NCI-H526 (cell line): ENCODE measurements at regions not wholly inside any gene's neighbourhood (a gene's known extent, or its start where the extent isn't known, plus 50 kb on each side); places are given as distances from the start of the nearest gene placed in this dataset.
A peak's percentile ranks its signal among the peaks of the same experiment; 100 is the strongest.

ENCODE experiments used
- DNase-seq, 2 experiments: peaks; one replicate each; lab custom pipeline; 2025; lab: John Stamatoyannopoulos, UW

DNA sequence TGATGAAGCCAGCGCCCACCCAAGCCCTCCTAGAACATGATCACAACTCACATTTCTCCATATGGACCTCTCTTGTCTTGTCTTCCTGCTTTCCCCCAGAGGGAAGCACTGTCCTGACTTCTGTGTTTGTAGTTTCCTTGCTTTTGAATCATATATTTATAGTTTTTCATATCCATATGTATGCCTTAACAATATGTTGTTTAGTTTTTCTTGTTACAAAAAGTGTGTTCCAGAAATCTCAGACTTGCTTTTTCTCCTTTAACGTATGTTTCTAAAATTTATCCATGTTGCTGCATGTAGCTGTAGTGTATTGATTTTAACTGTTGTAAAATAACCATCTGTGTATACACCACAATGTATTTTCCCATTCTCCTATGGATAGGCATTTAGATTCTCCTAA lies 182.0 kb upstream of the SMIM23 start:
- no peak for DNase-seq

DNA sequence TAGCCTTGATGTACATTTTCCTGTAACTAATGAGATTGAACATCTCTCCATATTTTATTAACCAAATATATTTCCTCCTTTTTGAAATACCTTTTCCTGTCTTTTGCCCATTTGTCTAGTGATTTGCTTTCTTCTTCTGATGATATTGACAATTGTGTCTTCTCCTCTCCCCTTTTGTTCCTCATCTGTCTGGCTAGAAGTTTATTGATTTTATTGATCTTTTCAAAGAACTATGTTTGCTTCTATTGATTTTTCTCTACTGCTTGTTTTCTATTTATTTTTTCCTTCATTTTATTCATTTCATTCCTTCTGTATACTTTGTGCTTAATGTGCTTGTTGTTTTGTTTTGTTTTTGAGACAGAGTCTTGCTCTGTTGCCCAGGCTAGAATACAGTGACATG lies 181.4 kb upstream of the SMIM23 start:
- DNase-seq, result no peak

DNA sequence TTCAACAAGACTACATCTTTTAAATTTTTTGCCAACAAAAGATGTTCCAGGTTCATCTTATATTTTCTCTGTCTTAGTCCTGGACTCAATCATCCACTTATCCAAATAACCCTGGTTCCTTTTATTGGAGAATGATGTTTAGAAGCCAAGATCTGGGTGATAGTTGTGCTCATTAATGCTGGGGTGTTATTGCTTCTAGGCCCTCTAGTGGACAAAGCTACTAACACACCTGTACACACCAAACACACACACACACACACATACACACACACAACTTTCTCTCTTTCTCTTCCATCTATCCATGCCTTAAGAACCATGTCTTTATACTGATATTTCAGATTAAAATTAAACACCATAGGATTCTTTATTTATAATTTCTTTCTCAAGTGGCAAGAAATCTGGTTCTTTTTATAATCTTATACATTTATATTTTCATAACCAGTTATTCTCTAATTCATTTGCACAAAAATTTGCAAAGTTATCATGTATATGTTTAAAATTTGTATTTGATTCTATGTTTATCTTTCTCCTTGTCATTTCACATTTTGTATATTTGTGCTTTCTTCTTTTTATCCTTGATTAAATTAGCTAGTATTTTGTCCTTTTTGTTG lies 179.1 kb upstream of the SMIM23 start:
- DNase-seq, result no peak

DNA sequence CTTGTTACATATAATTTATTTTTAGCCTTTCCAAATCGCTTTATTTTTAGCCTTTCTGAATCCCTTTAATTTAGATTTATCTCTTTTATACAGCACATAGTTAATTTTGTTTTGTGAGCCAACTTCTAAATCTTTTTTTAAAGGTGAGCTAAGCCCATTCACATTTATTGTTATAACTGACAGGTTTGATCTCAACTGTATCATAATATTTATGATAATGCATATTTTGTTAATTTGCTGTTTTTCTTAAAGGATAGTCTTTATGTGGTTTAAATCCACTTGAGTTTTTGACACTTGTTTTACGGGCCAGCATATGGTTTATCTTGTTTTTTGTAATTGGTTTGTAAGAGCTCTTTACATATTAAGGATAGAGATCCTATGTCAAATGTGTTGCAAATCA lies 177.8 kb upstream of the SMIM23 start:
- DNase-seq, result no peak

DNA sequence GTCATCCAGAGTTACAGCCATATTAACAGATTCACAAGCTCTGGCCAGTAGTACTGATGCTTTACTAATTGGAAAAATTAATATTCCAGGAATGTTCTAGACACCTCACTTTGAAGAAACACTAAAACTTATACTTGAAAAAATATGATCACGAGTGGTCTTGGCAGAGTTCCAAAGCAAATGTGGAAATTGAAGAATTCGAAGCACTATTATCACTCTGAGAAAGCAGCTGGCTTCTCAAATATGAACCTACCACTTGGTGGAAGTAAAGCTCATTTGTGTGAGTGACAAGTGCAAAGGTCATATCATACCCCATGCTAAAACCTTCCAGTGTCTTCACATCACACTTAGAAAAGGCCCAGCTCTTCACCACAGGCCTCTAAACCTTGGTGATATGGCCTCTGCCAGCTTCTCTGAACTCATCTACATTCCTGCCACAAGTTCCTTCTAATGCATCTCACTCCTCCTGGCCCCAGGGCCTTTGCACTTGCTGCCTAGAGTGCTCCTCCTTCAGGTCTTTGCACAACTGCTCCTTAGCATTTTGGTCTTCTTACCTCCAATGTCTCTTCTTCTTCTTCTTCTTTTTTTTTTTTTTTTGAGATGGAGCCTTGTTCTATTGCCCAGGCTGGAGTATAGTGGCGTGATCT lies 175.7 kb upstream of the SMIM23 start:
- DNase-seq, result no peak

DNA sequence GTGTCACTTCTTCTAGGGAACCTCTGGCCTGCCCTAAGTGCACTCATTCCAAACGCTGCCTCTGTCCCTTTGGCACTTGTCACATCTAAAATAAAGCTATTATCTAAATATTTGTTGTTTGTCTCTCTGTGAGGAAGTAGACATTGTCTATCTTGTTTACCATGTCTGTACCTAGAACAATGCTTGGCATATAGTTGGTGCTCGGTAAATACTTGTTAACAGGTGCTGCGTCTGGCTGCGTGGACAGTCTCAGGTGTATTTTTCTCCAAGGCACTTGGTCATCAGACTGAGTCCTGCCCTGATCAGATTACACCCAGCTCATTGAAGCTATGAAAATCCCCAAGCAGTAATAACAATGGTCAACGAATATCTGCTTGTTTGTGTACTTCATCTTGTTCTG lies 174.9 kb upstream of the SMIM23 start:
- no peak for DNase-seq

DNA sequence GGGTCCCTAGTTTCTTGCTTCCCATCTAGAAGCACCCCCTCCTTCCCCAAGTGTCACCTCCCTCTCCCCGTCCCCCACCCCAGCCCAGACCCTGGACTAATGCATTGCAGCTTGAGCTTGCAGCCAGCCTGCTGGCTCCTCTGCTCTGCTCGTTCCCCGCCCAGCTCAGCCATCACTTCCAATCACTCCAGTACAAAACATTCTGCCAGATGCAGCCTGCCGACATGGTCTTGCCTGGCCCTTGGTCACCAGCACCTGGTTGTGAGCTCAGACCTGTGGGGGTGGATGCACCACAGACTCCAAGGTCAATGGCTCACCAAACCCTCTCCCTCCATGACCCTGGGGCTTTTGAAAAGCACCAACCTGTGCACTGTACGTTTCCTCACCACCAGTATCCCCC lies 172.9 kb upstream of the SMIM23 start:
- DNase-seq, result no peak

DNA sequence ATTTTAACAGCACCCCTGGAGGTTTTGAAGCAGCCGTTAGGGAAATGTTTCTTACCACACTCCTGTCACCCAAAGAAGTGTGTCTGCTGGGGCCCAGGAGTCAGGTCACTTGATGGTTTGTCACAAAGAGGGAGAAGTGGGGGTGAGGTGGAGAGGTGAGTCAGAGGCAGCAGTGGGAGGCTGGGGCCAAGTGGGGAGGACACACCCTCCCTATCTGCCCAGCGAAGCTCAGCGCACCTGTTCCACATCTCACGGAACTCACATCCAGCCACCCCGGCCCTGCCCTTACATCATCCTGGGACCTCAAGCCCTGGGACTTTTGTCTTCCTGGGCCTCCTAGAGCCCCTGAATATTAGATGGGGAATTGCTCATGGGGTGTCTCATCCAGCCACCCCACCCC lies 171.1 kb upstream of the SMIM23 start:
- DNase-seq, result no peak

DNA sequence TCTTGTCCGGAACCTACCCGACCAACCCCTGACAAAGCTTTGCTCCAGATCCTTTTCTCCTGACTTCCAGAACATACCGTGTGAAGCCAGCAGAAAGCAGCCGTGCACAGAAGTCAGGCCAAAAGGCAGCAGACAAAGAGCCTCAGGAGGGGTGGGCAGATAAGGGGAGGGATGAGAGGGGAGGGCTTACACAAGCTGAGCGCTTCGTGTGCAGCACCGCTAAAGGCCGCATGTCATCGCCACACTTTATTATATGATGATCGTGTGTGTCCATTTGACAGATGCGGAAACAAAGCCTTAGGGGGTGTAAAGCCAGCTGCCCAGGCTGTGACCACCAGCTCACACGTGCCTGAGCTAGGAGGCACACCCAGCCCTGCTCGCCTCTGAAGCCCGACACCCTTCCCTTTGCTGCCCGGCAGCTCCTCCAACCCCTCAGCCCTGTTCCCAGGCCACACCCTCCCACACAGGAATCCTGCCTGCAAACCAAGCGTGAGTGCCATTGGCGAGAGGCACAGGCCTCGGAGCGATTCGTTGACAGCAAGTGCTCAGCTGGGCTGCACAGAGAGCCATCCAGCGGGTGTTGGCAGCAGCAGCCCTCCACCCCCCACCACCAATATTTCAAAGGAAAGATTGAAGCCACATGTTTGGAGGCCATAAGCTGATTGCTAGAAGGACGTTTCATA lies 170.5 kb upstream of the SMIM23 start:
- peak in 1 of 2 experiments; percentile 28 for DNase-seq

DNA sequence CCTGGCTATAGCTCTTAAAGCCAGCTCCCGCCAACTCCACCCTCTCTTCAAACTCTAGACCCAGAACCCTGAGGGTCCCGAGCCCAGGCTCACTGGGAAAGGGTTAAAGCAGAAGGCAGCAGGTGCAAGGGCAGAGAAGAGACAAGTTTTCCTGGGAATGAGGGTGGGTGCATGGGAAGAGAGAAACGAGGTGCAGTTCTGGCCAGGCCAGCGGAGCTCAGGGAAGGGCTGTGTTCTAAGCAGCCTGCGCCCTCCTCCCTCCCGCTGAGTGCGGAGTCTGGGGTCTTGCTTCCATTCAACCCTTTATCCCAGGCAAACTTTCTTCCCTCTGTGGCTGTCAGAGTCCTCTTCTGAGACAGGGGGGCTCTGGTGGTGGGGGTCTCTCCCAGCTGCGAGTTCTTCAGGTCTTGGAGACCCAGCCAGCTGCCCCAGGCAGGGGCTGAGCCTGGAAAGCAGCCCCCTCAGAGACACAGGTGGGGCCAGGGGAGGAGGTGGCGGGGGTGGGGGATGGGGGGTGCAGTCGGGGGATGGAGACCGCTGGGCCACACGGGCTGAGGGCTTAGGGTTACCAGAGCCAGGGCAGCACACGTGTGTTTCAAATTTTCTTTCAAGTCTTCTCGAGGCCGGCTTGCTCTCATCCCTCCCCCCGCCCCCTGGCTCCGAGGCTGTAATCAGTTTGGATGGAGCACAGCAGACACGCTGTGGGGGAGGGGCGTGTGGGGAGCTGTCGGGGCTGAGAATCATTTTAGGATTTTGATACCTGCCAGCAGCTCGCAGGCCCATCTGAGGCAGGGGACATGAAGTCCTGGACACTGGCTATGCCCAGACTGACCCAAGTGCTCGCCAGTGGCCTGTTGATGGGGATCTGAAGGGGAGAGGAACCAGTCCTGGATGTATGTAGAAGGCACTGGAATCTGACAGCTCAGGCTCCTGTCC lies 169.6 kb upstream of the SMIM23 start:
- no peak for DNase-seq

DNA sequence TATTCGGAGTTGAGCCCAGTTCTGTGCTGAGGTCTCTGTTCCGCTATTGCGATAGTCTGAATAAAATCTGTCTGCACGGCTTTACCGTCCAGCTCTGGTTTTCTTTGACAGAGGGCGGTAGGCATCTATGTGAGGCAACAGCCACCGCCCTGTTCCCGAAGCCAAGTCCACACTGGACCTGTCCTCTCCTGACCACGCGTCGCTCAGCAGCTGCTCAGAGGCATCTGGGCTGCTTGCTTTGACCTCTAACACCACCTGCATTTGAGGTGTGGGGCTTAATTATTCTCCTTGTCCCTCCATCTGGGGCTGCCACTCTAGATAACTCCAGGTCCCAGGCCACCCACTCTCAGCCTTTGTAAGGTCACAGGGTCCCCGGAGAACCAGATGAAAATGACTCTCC lies 168.4 kb upstream of the SMIM23 start:
- DNase-seq, result no peak

DNA sequence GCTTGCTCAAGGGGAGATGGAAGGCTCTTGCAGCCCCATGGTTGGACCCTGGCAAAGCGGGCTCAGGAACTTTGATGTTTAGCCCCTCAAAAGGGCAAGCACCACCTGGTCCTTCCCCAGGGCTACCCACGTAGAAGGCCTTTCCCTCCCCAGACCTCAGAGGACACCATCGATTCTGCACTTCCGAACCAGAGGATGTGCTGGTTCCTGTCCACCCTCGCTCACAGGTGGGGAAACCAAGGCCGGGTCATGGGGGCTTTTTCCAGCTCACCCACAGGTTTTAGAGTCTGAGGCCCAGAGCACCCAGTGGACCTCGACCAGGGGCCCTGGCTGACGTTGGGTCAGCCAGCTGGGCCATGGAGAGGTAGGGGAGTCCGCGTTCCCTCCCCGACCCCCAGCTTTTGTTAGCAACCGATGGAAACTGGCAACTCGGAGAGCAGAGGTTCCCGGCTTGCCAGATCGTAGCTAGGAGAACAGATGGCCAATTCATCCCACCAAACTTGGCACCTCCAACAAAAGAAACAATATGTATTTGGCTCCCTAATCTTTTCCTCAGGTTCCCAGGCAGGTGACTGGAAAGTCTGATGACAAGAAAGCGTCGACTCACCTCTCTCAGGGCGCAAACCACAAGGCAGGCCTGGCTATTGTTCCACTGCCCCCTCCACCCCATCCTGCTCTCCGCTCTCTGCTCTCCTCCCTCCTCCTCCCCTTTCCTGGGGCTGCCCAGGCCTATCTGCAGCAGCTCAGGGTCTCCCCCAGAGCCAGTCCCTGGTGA lies 167.6 kb upstream of the SMIM23 start:
- DNase-seq, result no peak

DNA sequence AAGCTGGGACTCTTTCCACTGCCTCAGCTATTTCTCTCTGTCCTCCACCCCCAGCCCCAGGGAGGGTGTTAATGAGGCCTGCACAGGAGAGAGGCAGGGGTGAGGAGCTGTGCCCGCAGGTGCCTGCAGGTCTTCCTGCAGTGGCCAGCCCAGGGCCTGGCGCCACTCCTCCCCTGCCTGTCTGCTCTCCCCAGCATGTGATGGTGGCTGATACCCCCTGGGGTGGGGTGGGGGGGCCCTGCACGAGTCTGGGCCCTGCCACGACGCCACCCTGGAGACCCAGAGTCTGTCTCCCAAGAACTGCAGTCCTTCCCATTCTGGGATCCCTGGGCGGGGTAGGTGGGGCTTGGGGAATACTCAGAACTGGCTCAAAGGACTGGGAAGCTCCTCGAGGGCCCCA lies 166.4 kb upstream of the SMIM23 start:
- DNase-seq, result no peak

DNA sequence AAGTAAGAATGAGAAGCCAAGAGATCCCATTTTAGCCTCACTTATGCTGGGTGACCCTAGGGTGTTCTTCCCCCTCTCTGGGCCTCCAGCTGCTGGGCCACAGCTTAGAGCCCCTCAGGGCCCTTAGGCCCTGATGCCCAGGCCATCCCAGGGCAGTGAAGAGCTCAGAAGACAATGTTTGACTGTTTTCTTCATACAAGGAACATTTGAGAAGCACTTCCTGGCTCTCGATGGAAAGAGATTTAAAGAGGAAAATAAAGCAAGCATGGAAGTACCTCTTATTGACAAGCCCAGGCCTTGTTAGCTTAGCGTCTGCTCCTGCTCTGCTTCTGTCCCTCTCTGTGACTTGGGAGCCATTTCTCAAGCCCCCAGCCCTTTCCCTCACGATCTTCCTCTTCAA lies 165.9 kb upstream of the SMIM23 start:
- DNase-seq, result no peak

DNA sequence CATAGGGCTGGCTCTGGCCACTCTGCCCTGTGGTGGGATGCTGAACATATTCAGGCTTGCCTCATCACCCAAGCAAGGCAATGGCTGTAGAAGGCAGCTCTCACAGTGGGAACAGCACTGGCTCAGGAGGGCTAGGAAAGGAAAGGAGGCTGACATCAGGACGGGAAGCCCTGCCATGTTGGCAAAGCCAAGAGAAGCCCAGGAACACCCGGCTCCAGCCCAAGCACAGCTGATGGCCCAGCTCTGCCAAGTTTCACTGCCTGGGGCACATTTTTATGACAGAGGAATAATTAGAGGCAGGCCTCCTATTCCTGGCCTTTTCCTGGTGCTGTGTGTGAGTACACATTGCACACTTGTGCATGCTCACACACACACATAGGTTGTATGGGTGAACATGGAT lies 163.6 kb upstream of the SMIM23 start:
- DNase-seq, result no peak

DNA sequence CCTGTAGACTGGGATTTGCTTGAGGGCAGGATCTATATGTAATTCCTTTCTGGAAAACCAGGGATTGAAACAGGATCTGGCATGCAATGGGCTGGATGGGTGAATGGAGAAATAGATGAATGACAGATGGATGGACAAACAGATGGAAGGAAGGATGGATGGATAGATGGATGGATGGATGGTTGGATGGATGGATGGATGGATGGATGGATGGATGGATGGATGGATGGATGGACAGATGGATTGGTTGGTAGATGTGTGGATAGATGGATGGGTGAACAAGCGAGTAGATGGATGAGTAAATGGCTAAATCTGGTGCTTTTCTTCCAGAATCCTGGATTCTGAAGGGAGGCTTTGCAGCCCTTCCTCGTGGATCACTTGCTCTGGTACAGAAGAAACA lies 162.5 kb upstream of the SMIM23 start:
- no peak for DNase-seq

DNA sequence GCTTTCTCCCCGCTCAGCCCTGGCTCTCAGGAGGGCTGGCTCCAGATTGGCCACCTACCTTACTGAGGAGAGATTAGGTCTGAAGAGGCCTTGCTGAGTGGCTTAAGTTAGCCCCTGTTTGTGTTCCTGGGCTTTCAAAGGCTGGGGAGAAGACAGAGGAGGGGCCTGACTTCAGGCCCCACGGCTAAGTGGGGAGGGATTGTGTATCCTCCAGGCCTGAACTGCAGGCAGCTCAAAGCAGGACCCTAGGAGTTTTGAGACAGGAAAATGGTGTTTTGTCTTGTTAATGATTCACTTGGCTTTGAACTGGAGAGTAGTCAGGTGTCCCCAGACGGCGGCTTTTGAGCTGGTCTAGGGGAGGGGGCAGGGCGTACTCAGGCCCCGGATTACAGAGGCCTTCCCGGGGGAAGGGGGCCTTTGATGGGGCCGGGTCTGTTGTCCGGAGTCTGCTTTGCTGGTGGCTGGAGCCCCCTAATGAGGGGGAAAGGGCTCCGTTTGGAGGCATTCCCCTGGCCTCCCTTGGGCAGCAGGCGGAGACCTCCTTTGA lies 162.0 kb upstream of the SMIM23 start:
- DNase-seq, result peak in 1 of 2 experiments; percentile 39

DNA sequence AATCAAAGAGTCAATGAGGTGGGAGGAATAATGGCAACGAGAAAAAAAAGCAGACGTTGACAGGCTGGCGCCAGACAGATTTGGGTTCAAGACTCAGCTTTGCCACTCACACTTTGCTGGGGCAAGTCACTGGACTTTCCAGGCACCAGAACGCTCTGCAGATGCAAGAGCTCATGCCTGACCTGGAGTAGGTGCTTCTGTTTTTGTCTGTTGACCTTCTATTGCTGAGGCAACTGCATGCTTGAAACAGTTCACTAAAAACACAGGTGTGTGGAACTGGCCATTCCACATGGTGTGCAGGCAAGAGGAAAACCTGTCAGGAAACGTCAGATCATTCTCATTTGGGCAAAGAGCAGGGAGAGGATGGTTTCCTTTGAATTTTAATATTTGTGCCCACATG lies 161.2 kb upstream of the SMIM23 start:
- DNase-seq, result no peak

DNA sequence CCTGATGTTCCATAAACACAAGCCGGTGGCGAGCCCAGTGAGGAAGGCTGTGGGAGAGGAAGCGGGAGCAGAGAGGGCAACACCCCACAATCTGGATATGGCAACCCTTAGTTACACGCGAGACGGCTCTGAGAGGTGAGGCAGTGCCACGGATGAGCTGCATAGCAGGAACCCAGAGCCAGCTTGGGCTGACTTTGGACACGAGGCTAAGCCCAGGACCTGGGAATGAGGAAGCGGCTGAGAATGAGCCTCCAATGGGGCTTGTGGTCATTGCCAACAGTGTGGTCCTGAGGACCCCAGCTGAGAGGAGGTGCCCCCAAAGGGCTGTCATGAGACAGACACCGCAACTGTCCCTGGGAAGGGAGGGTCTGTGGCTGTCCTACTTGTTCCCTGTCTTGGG lies 160.0 kb upstream of the SMIM23 start:
- DNase-seq, result no peak

DNA sequence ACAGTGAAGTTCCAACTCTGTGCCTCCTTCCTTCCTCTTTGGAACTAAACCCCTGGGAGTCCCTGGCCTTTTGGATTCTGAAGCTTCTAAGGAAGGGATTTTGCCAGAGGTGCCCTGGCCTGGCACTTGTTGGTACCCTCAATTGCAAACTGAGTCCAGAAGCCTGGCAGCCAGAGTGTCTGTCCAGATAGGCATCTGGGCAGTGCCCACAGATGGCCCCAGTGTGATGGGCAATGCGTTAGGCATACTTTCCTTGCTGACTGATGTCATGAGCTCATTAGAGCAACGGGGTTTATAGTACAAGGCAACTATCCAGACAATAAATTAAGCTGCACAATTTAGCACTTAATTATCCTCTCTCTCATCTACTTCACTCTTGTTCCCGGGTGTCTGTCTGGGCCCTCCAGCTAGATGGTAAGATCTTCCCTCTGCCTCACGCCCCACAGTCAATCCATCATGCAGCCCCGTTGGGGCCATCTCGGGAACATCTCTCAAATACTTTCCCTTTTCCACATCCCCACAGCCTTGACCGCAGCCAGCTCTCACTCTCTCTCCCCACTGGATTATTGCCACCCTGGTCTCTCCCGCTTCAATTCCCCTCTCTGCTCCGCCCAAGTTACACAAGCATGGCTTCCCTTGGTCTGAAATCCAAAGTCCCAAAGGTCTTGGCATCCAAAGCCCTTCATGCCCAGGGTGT lies 157.5 kb upstream of the SMIM23 start:
- DNase-seq, result no peak

DNA sequence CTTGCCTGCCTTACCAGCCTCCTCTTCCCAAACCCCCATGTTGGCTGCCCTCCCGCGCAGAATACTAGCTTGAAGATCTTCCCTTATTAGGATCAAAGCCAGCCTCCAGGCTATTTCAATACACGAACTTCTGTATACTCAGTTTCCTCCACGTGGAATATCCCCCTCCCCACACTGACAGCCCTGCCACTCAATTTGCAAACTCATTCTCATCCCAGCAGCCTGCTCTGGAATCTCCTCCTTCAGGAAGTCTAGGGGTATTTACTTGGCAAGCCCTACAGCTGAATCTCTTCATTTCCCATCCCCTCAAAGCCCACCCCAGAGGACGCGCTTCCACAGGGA lies 157.0 kb upstream of the SMIM23 start:
- no peak for DNase-seq
